ENCODE measurements at regions not wholly inside any gene's neighbourhood (a gene's known extent, or its start where the extent isn't known, plus 50 kb on each side); places are given as distances from the start of the nearest gene placed in this dataset.
"Not testable (repeated sequence)": the region's sequence is repeated elsewhere in the genome, so short reads cannot be mapped to it uniquely, and the experiment has no call there.

- FAIRE-seq = no peak
Observed at GRCh38 chr10:56298941-56299340, 62.1 kb downstream of the ZWINT start.

DNA sequence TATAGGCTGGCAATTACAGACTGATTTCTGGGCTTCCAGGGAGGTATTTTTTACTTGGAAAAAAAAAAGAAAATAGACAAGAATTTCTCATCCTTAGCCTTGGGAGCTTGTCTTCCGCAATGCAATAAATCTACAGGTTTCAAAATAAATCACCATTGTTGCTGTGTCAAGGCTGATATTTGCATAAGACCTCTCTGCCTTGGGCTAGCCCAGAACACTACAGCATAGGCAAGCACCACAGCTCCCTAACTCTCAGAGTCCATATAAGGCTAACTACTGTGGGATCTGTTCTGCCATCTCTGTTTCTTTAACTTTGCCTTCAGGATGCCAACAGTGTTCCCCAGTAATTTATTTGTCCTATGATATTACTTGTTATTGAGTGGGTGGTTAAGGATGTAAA lies 64.4 kb downstream of the ZWINT start:
- FAIRE-seq = no peak

DNA sequence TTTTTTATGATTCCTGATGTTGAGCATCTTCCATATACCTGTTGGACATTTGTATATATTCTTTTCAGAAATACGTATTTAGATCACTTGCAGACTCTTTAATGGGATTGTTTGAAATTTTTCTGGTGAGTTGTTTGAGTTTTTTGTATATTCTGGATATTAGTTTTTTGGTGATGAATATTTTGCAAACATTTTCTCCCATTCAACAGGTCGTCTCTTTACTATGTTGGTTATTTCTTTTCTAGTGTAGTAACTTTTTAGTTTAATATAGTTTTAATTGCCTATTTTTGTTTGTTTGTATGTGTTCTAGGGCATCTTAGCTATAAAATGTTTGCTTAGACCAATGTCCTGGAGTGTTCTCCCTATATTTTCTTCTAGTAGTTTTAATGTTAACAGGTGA lies 72.7 kb downstream of the ZWINT start:
- FAIRE-seq = no peak

GRCh38 chr10:56286096-56286495 lies 75.0 kb downstream of the ZWINT start:
- FAIRE-seq = no peak

DNA sequence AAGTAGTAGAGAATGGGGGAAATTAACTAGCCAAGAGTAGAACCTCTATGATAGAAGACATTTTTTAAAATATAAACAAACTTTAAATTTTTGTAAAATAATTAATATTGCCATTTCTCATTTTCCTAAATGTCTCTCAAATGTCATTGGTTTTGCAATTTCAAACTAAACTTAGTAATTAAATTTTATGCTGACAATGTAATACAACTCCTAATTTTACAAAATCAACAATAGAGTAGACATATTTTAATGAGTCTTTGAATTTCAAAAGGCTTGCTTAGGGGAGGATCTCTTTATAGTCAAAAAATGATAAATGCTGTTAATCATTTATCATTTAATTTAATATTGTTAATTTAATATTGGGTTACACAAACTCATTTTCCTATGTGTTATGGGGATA lies 81.8 kb downstream of the ZWINT start:
- peak; percentile 5 for FAIRE-seq

DNA sequence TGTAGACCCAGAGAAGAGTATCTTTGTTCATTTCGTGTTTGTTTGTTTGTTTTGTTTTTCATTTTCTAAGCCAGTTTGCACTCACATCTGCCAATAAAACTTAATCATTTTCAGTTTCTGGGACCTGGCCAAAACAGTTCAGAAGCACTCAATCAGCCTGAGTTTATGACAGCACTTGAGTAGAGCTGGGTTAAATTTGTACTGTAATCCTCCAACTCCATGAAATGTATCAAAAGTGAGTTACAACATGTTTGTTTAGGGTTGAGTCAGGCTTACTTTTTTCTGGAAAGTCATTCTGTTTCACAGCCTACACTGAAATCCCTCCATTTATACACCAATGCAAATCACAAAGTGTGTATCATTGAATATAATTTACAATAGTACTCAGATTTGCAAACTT lies 91.9 kb downstream of the ZWINT start:
- no peak for FAIRE-seq

DNA sequence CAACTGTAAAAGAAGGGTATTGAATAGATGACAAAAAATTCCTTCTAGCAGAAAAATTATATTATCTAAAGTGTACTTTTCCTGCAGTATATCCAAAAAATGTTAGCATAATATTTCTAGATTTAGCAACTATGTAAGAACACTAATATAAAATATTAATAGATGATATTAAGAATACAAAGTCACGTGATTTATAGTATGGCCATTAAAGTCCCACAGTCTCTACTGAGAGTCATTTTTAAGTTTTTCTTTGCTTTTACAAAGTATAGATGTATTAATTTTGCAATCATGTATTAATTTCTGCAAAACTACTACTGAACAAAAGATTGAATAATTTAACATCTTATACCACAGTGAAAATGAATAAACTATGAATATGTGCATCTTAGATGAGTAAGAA lies 94.9 kb downstream of the ZWINT start:
- FAIRE-seq = no peak

- FAIRE-seq = no peak
Observed at GRCh38 chr10:56258991-56259390, 102.1 kb downstream of the ZWINT start.

GRCh38 chr10:56258378-56258777 lies 102.7 kb downstream of the ZWINT start:
- peak; percentile 5 for FAIRE-seq

DNA sequence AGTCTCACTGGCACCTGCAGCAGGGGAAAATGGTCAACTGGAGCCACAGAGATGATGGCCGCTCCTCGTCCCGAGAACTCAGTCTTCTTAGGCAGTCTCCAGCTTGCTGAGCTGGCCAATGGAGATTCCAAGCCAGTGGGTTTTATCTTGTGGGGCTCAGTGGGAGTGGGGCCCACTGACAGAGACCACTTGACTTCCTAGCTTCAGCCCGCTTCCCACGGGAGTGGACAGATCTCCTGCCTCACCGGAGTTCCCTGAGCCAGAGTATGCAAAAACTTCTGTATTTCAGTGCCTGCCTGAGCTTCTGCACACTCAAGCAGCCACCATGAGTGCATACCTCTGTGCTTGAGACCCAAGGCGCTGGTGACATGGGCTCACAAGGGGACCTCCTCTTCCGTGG lies 105.8 kb downstream of the ZWINT start:
- no peak for FAIRE-seq

GRCh38 chr10:56240471-56240870 lies 120.6 kb downstream of the ZWINT start:
- no peak for FAIRE-seq

DNA sequence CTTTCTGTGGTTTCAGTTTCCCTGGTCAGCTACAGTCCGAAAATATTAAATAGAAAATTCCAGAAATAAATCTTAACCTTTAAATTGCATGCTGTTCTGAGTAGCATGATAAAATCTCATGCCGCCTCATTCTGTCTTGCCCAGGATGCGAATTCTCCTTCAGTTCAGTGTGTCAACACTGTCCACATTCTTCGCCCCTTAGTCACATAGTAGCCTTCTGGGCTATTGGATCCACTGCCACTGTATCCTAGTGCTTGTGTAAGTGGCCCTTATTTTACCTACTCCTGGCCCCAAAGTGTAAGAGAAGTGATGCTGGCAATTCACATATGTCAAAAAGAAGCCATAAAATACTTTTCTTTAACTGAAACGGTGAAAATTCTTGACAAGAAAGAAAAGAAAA lies 129.6 kb downstream of the ZWINT start:
- no peak for FAIRE-seq

DNA sequence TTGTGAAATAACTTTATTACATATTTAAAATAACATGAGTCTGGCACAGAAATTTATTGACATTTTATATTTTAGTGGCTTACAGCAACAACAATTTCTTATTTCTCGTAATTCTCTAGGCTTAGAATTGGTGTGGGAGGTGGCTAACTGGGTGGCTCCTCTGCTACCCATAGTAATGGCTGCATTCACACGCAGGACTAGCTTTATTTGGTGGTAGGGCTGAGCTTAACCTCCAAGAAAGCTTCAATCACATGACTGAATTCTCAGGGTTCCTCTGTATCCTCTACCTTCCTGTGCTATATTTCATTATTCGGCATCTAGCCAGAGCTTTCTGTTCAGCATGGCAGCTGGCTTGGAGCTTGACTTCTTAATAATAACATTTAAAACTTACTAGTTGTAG lies 138.8 kb downstream of the ZWINT start:
- FAIRE-seq = no peak

DNA sequence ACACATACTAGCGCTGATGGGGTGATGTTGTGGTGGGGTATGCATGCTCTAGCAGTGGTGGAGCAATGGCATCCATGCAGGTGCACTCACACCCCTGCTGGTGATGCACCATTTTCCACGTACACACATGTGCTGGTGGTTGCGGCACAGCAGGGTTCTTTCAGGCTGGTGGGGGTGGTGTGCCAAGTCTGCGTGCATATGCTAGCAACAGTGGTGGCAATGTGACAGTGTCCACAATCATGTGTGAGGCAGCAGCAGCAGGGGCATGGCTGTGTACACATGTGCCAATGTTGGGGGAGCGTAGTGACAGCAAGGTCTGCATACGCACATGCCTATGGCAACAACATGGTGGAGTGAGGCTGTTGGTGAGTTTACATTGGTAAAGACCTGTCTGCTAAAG lies 148.1 kb downstream of the ZWINT start:
- FAIRE-seq = no peak

- no peak for FAIRE-seq
Observed at GRCh38 chr10:56181607-56182006, 179.5 kb downstream of the ZWINT start.

DNA sequence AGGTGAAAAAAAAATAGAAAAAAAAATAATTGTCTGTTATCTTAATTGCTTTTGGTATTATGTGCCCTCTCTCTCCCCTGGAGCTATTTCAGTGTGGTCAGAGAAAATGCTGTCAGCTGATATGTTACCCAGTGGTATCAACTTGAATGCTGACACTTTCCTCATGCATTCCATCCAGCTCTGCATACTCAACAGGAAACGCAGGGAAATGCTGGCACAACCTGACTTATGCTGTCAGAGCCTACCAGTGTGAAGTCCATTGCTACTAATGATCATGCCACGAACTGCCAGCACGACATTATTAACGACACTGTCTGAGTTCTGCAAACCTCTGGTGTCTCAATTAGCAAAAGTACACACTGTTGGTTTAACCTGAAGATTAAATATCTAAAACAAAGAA lies 182.8 kb downstream of the ZWINT start:
- FAIRE-seq = no peak

- not testable (repeated sequence) for FAIRE-seq
Observed at GRCh38 chr10:56155091-56155513, 206.0 kb downstream of the ZWINT start.

DNA sequence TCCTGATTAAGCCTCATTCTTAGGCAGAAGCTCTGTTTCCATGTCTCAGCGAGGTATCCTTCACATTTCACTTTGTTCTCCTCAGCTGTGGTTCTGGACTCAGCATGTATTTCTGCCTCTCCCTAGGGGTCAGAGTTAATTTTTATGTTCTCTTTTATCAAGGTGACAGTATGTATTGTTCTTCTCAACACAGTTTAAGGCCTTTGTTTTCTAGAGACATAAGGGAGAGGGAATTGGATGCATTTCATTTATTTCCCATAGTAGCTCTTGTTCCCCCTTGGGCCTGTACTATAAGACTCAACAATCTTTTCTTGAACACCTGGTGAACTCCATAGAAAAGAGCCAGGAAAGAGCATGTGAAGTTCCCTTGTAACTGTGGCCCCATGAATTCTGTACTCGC lies 214.3 kb downstream of the ZWINT start:
- FAIRE-seq = no peak

DNA sequence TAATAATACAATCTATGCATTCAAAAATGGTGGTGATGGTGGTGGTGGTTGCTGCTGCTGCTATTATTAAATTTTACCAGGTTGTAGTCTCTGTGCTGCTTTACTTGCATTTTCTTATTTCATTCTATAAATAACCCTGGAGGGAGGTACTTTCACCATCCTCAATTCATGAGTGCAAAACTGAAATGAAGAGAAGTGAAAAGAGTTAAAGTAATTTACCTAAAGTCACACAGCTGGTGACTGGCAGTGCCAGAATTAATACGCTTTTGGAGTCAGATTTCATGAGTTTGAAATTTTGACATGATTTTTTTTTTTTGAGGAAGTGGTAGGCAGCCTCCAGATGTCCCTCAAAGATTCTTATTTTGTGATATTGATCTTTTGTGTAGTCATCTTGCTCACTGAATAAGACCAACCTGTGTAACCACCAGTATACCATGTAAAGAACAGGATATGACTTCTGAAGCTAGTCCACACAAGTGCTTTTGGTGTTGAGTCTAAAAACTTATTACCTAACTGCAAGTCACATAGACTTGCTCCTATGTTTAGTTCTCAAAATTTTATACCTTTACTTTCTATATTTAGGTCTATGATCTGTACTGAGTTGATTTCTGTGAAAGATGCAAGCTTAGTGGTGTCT lies 218.8 kb downstream of the ZWINT start:
- no peak for FAIRE-seq

DNA sequence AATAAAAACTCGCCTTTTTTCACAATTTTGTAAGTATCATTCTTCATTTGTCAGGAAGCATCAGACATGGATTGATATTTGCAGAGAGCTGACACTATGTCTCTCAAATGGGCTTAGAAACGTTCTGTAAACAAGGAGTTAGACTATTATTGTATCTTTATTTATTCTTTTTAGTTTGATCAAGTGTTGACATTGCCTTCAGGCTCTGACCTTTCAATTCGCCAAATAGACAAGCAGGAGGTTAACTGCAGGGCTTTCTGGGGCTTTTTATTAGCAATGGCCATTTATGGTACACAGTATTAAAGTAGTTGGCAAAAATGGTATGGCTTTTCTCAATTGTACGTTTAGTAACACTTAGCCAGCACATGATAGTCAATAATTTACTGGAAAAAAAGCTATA lies 221.7 kb downstream of the ZWINT start:
- no peak for FAIRE-seq

DNA sequence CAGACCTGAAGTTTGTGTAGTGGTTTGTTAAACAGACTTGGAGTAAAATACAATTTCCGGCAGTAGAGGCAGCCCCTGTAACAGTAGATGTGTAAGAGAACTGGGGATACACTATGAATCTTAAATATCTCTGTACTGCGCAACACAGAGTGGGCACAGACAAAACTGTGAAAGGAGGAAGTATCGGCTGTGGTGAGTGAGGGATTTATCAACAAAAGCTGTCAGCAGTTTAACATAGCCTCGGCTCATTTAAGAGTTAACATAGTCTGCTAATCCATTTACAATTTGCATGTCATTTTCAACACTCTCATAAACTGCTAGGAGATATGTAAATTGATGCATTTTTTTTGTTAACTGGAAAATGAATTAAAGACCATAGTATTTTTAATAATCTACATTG lies 225.2 kb downstream of the ZWINT start:
- no peak for FAIRE-seq

GRCh38 chr10:56123247-56123646 lies 237.8 kb downstream of the ZWINT start:
- no peak for FAIRE-seq

- FAIRE-seq = no peak
Observed at GRCh38 chr10:56116684-56117083, 244.4 kb downstream of the ZWINT start.

GRCh38 chr10:56109454-56109853 lies 251.6 kb downstream of the ZWINT start:
- FAIRE-seq = no peak

DNA sequence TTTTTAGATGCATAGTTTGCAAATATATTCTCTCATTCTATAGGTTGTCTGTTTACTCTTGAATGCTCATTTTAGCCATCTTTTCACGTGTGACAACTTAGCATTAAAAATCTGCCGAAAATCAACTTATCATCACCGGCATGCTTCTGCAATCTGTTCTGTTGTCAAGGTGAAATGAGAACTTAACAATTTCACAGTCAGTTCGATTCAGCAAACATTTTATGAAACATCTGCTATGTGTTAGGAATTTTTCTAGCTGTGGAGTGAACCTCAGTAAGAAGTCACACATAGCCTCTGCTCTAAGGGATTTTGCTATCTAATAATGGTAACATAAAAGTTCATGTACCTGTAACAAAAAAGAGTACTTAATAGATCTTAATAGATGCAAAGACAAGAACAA lies 256.1 kb downstream of the ZWINT start:
- FAIRE-seq = no peak

DNA sequence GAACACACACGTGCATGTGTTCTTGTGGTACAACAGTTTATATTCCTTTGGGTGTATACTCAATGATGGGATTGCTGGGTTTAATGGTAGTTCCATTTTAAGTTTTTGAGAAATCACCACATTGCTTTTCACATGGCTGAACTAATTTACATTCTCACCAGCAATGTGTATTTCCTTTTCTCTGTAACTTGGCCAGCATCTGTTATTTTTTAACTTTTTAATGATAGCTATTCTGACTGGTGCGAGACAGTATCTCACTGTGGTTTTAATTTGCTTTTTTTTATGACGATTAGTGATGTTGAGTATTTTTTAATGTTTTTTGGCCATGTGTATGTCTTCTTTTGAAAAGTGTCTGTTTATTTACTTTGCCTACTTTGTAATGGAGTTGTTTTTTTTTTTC lies 256.6 kb downstream of the ZWINT start:
- FAIRE-seq = no peak
